GM10266 (cell line): ENCODE measurements at regions not wholly inside any gene's neighbourhood (a gene's known extent, or its start where the extent isn't known, plus 50 kb on each side); places are given as distances from the start of the nearest gene placed in this dataset.

Experiments
- DNase-seq: peaks from one replicate; pipeline ENCODE4 v3.0.0; 2012; ENCODE audit errors: extremely low spot score
- TF ChIP-seq, protein P1 (sequence below): IDR thresholded peaks from 2 replicates; pipeline ENCODE4 v1.5.1; 2012; ENCODE audit warnings: mild to moderate bottlenecking, low read depth; ENCODE audit not compliant: control insufficient read depth, insufficient read depth; ENCODE audit errors: missing control alignments

DNA sequence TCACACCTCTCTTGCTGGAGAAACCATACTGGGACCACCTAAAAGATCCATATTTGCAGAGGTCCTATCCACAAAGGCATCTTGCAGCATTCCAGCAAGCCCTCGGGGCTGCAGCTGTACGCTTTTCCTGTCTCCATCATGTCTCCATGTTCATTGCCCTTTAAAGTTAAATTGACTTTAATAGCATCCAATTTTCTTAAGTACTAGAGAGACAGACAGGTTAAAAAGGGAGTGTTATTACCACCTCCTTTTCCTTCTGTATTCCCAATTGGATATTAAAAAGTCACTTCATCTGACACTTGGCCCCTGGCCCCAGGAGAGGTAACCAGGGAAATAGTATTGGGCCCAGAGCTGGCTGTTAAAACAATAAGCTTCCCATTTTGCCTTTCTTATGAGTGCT lies 178.6 kb downstream of the UNC5CL start:
- TF ChIP-seq, protein P1, sequence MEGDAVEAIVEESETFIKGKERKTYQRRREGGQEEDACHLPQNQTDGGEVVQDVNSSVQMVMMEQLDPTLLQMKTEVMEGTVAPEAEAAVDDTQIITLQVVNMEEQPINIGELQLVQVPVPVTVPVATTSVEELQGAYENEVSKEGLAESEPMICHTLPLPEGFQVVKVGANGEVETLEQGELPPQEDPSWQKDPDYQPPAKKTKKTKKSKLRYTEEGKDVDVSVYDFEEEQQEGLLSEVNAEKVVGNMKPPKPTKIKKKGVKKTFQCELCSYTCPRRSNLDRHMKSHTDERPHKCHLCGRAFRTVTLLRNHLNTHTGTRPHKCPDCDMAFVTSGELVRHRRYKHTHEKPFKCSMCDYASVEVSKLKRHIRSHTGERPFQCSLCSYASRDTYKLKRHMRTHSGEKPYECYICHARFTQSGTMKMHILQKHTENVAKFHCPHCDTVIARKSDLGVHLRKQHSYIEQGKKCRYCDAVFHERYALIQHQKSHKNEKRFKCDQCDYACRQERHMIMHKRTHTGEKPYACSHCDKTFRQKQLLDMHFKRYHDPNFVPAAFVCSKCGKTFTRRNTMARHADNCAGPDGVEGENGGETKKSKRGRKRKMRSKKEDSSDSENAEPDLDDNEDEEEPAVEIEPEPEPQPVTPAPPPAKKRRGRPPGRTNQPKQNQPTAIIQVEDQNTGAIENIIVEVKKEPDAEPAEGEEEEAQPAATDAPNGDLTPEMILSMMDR, result no peak
- no peak for DNase-seq

DNA sequence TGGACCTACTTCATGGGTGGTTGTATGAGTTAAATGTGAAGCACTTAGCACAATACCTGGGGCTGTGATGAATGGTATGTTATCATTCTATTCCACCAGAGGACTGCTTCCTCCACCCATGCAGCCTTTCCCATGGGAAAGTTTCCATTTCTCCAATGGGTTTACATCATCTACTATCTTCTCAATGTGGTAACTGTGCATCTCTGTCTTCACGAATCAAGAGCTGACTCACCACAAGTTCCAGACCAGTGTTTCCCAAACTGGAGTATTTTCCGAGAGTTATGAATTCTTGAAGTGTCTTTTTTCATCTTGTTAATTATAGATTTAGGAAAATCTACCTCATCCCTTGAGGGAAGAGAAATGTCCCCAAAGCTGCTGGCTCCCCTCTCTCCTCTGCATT lies 182.8 kb downstream of the UNC5CL start:
- TF ChIP-seq, protein P1, result no peak
- no peak for DNase-seq

DNA sequence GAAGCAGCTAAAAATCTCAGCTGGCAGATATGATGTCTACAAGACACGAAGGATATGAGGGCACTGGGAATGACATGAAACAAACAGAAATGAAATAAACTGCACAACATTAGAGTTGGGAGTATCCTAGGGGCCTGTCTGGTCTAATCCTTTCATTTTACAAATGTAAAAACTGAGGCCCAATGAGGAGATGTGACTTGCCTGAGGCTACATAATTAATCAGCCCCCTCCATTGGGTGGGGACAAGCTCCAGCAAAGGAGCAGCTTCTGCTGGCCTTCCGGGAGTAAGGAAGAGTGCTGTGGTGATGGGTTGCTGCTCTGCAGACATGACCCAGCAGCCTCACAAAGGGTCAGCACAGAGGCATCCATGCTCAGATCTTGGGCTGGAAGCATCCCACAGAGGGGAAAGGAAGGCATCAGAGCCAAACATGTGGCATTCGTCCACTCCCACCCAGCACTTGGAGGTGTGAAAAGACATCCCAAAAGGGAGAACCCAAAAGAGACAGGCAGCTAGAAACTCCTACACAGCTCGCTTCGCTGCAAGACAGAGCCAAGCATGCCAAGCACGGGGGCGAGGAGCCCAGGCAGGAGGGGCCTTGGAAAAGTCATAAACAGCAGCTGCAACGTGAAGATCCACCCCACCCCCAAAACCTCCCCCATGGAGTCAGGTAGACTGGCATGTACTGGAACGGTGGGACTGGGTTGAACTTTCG lies 183.7 kb downstream of the UNC5CL start:
- no peak for DNase-seq
- TF ChIP-seq, protein P1, result no peak

DNA sequence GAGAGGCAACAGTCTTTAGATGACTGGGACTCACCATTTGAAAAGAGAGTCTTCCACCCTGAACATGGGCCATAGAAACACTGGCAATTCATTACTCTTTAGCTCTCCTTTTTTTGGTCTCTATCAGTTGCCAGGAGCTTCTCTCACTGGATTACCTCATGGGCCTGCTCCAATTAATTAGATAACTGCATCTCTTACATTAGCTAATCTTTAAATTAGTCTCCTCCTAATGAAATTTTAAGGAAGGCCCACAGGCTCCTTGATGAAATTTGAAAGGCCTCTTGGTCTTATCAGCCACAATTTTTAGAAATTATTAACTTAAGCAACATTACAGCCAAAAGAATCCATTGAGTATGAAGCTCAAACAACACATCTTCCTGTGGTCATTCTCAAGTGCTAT lies 184.4 kb downstream of the UNC5CL start:
- no peak for DNase-seq

DNA sequence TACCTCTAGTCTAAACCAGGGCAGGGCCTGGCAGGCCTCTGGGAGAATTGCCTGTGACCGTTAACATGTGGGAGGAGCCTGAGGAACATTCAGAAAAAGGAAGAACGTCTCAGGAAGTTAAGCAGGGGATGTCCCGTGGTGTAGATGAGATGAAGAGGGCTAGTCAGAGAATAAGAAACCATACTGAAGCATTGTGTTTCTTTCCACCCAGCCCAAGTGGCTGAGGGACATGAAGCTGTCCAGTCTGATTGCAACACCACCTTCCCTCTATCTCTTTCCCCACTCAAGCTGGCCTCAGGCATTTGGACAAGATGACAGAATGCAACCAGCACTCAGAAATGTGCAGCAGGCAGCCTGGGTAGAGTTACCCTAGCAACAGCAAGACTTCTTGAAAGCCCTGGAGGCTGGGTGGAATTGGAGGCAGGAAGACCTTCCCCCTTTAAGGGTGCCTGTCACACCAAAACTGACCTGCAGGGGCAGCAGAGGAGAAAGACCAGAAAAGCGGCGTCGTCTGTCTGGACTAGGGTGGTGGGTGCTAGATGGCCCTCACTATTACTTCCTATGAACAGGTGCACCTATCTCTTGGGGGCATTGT lies 186.1 kb downstream of the UNC5CL start:
- no peak for DNase-seq

More for the DNA sequence above, 184.4 kb downstream of the UNC5CL start:
- TF ChIP-seq, protein P1, result no peak

DNA sequence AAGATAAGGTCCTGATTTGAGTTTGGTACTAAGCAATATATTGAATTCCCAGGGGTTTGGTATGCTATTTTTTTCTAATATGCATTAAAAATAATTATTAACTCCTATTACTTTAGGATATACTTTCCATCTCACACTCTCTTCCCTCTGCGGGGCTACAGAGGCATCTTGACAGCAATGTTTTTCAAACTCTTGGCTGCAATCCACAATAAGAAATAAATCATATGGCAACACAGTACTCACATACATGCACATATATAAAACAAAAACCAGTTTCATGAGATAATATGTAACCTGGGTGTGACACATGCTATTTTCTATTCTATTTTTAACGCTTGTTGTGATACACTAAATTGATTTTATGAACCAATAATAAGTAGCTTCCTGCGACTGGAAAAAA lies 189.5 kb downstream of the UNC5CL start:
- TF ChIP-seq, protein P1, result no peak

More for the DNA sequence above, 186.1 kb downstream of the UNC5CL start:
- TF ChIP-seq, protein P1, result no peak

DNA sequence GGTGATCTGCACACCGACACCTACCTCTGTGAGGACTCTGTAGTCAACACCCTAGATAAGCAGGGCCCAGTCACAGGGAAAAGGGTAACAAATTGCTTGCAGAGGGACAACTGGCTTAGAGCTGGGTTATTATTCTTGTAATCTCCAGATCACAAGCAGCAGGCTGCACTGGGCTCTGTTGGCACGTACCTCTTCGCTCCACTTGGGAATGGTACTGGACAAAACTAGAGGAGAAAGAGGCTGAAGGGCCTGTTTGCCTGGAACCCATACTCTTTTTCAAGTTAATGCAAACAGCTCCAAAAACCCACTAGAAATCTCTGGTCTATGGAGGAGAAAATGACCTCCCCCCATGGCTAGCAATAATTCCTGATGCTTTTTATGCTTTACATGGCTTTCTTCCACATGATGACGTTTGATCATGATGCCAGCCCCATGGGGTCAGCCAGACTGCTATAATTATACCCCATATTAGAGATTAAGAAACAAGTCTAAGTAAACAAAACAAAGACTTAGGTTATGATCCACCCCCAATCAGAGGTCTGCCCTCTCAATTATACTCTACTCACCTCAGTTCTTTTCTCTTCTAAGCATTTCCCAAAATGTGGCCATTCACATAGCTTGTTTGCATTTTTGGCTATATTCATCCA lies 190.0 kb downstream of the UNC5CL start:
- no peak for DNase-seq
- TF ChIP-seq, protein P1, result no peak

More for the DNA sequence above, 189.5 kb downstream of the UNC5CL start:
- DNase-seq, result no peak
